ENCODE measurements at regions not wholly inside any gene's neighbourhood (a gene's known extent, or its start where the extent isn't known, plus 50 kb on each side); places are given as distances from the start of the nearest gene placed in this dataset.

- no peak for TF ChIP-seq SRF (IDR thresholded peaks at IDR 0.05; ENCODE audit: low read depth, low read length)
- no peak for TF ChIP-seq SIRT6 (IDR thresholded peaks at IDR 0.05; ENCODE audit: low read length)
- no peak for TF ChIP-seq EZH2 (IDR thresholded peaks at IDR 0.05; ENCODE audit: low read depth, low read length, severe bottlenecking)
- no peak for TF ChIP-seq CHD2 (IDR thresholded peaks at IDR 0.05; ENCODE audit: low read length)
- TF ChIP-seq GABPA (IDR thresholded peaks at IDR 0.05; ENCODE audit: borderline replicate concordance, insufficient read depth, low read length) = no peak
- TF ChIP-seq CHD1 (IDR thresholded peaks at IDR 0.05; ENCODE audit: low read depth, low read length) = no peak
- no peak for TF ChIP-seq NRF1 (IDR thresholded peaks at IDR 0.05; ENCODE audit: low read depth, low read length)
- no peak for TF ChIP-seq POU5F1 (IDR thresholded peaks at IDR 0.05; ENCODE audit: low read depth, low read length)
- no peak for TF ChIP-seq SUZ12 (IDR thresholded peaks at IDR 0.05; ENCODE audit: low read length)
Measured at GRCh38 chr6:120411394-120411793, 922.9 kb downstream of the TBC1D32 start (continued).
